GM12864 (cell line): ENCODE measurements at regions not wholly inside any gene's neighbourhood (a gene's known extent, or its start where the extent isn't known, plus 50 kb on each side); places are given as distances from the start of the nearest gene placed in this dataset.
"Not testable (repeated sequence)": the region's sequence is repeated elsewhere in the genome, so short reads cannot be mapped to it uniquely, and the experiment has no call there.

Source experiments
- DNase-seq: peaks from one replicate; pipeline ENCODE4 v3.0.0-alpha.2; 2011; ENCODE audit warnings: low read depth
- H3K4me3 ChIP-seq: 2 replicates; pipeline ENCODE4 v1.5.1; 2011; ENCODE audit warnings: mild to moderate bottlenecking, low read depth, low read length, control low read depth
- TF ChIP-seq, protein P1 (sequence below): IDR thresholded peaks from 2 replicates; pipeline ENCODE4 v1.5.1; 2011; ENCODE audit warnings: low read depth, mild to moderate bottlenecking, moderate library complexity, low read length, control low read depth, inconsistent platforms; ENCODE audit errors: missing control alignments

DNA sequence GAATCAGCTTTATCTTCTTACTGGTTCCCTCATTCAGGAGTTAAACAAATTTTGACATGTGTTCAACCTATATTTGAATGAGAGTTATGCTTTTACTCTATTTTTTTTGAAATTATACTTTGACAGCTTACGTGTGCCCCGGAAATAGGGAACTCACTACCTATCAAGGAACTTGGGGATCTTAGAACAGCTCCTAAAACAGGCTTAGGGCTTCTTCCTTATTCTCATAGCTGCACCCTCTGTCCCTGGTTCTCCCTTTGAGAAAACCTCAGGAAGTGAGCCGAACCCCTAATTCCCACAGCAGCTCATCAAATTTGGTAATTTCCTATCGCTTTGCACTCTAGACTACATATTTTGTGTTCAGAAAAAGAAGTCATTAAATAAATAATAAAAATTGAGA lies 81.2 kb upstream of the RUNX3 start:
- H3K4me3 ChIP-seq: no peak overlapping the region
- TF ChIP-seq, protein P1, sequence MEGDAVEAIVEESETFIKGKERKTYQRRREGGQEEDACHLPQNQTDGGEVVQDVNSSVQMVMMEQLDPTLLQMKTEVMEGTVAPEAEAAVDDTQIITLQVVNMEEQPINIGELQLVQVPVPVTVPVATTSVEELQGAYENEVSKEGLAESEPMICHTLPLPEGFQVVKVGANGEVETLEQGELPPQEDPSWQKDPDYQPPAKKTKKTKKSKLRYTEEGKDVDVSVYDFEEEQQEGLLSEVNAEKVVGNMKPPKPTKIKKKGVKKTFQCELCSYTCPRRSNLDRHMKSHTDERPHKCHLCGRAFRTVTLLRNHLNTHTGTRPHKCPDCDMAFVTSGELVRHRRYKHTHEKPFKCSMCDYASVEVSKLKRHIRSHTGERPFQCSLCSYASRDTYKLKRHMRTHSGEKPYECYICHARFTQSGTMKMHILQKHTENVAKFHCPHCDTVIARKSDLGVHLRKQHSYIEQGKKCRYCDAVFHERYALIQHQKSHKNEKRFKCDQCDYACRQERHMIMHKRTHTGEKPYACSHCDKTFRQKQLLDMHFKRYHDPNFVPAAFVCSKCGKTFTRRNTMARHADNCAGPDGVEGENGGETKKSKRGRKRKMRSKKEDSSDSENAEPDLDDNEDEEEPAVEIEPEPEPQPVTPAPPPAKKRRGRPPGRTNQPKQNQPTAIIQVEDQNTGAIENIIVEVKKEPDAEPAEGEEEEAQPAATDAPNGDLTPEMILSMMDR: no peak
- DNase-seq: no peak

DNA sequence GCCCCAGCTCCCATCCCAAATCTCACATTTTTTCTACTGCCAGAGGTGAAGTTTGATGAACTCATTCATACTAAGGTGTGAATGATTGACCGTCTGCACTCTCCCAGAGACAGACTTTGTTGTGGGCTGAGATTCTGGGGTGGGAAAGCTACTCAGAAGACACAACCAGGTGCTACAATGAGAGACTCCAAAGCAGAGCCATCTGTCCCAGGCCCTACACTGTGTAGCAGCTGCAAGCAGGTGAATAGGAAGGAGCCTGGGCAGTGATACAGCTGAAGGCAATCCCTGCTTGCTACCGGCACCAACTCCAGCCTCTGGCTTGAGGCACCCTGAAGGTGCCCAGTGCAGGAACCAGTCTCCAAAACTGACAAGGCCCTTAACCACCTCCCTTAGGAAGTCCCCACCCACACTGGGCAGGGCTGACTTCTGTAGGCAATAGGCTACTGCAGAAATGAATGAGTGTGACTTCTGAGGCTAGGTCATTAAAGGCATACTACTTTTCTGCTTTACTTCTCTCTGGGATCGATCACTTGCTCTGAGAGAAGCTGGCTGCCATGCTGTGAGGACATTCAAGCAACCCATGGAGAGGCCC lies 79.7 kb upstream of the RUNX3 start:
- TF ChIP-seq, protein P1: no peak
- DNase-seq: no peak

DNA sequence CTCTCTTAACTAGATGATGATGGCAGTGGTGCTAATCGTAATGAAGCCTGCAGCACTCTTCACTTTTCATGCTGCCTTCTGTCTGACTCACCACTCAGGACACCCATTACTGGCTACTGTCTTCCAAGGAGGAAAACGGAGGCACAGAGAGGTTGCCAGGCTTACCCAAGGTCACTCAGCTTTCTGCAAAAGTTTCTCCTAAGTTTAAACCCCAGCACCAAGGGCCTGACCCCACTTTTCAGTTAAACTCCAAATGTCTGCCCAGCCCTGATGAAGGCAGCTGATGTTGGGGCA lies 78.1 kb upstream of the RUNX3 start:
- H3K4me3 ChIP-seq: no peak overlapping the region
- TF ChIP-seq, protein P1: no peak
- no peak for DNase-seq

More for the DNA sequence above, 79.7 kb upstream of the RUNX3 start:
- H3K4me3 ChIP-seq: no peak overlapping the region

DNA sequence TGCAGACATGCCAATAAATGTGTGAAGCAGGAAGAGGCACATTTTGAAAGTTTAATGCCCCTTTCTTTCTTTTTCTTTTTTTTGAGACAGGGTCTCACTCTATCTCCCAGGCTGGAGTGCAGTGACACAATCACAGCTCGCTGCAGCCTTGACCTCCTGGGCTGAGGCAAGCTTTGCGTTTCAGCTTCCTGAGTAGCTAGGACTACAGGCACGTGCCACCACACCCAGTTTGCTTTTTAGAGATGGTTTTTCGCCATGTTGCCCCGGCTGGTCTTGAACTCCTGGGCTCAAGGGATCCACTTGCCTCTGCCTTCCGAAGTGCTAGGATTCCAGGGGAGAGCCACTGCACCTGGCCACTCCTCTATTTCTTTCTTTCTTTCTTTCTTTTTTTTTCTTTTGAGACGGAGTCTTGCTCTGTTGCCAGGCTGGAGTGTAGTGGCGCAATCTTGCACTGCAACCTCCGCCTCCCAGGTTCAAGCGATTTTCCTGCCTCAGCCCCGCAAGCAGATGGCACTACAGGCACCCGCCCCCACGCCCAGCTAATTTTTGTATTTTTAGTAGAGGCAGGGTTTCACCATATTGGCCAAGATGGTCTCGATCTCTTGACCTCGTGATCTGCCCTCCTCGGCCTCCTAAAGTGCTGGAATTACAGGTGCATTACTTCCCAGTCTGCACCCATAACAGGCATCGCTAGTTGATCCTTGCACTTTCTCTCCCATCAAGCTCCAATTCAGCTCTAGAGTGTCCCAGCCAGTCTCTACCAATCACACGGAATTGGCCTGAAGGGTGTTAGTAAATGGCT lies 77.5 kb upstream of the RUNX3 start:
- H3K4me3 ChIP-seq, DNase-seq: not testable (repeated sequence)

DNA sequence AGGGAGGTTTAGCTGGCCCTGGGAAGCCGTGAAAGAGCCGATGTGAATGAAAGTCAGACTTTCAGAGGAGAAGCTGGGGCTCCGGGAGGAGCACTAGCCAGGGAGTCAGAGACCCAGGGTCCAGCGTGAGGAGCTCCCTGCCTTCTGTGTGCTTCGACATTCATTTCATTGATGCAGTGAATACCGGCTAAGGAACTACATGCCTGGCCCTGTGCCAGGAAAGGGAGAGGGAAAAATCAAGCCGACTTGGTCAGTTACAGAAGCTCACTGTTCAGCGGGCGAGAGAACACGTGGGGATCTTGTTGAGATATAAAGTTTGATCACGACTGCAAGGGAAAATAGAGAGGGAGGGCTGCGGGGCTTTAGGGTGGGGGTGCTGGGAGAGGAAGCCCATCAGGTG lies 76.7 kb upstream of the RUNX3 start:
- H3K4me3 ChIP-seq: no peak overlapping the region
- TF ChIP-seq, protein P1: no peak
- DNase-seq: no peak

DNA sequence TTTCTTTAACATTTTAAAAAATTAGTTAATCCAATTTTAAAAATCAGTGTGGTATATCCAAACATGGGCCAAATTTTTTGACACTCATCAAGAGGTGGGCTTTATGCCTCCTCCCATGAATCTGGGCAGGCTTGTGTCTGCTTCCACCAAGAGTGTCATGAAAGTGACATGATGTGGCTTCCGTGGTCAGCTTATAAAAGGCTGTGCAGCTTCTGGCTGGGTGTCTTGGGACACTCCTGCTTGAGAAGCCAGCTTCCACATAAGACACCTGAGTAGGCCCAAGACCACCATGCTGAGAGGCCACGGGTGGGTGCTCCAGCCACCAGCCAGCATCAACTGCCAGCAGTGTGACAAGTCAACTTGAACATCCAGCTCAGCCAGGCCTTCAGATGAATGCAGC lies 74.3 kb upstream of the RUNX3 start:
- no peak overlapping the region for H3K4me3 ChIP-seq
- DNase-seq: no peak
- TF ChIP-seq, protein P1: no peak

DNA sequence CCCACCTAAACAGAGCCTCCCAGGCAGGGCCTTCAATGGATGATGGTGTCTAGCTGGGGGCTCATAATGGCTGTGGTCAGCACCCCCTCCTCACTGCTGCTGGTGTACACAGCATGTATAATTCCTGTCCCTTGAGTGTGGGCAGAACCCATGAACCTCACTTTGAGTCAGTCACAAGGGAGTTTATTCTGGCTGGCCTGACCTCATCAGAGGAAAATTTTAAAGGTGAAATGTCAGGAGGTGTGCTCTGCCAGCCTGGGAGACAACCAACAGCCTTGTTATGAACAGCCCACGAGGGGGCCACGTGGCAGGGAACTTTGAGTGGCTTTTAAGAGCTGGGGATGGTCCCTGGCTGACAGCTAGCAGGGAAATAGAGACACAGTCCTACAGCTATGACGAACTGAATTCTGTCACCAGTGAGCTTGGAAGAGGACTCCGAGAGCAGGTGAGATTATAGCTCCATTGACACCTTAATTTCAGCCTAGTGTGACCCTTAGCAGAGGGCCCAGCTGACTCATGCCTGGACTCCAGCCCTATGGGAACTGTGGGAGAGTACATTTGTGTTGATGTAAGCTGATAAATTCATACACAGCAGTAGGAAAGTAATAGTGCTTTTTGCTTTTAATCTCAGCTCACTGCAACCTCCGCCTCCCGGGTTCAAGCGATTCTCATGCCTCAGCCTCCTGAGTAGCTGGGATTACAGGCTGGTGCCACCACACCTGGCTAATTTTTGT lies 73.5 kb upstream of the RUNX3 start:
- no peak overlapping the region for H3K4me3 ChIP-seq
- TF ChIP-seq, protein P1: no peak
- no peak for DNase-seq
